Osteocyte (in vitro differentiated cells): ENCODE measurements at regions not wholly inside any gene's neighbourhood (a gene's known extent, or its start where the extent isn't known, plus 50 kb on each side); places are given as distances from the start of the nearest gene placed in this dataset.

ENCODE experiments used
- DNase-seq: peaks from one replicate; pipeline ENCODE4 v3.0.0; 2021; ENCODE audit warnings: mixed read lengths; ENCODE audit not compliant: unreplicated experiment; ENCODE audit errors: extremely low spot score
- H3K27ac Mint-ChIP-seq: one replicate; pipeline ENCODE4 v1.8.0; 2021; ENCODE audit warnings: mild to moderate bottlenecking, mixed read lengths; ENCODE audit not compliant: unreplicated experiment
- H3K27me3 Mint-ChIP-seq: one replicate; pipeline ENCODE4 v1.8.0; 2021; ENCODE audit warnings: mixed read lengths; ENCODE audit not compliant: unreplicated experiment
- H3K36me3 Mint-ChIP-seq: one replicate; pipeline ENCODE4 v1.8.0; 2021; ENCODE audit warnings: mixed read lengths; ENCODE audit not compliant: unreplicated experiment
- H3K4me1 Mint-ChIP-seq: one replicate; pipeline ENCODE4 v1.8.0; 2021; ENCODE audit warnings: mixed read lengths; ENCODE audit not compliant: unreplicated experiment
- H3K4me3 Mint-ChIP-seq: one replicate; pipeline ENCODE4 v1.8.0; 2021; ENCODE audit warnings: mild to moderate bottlenecking, moderate library complexity, mixed read lengths; ENCODE audit not compliant: unreplicated experiment
- H3K9me3 Mint-ChIP-seq: one replicate; pipeline ENCODE4 v1.8.0; 2021; ENCODE audit warnings: mixed read lengths; ENCODE audit not compliant: unreplicated experiment
- CTCF ChIP-seq: fragments of 200-600 bp; sonication (generic); IDR thresholded peaks from 2 replicates; pipeline ENCODE4 v1.5.0; 2021; ENCODE audit warnings: antibody characterized with exemption, mild to moderate bottlenecking, moderate library complexity

- no peaks in the 10 kb centered on the region for H3K9me3 Mint-ChIP-seq
- no peaks in the 10 kb centered on the region for H3K36me3 Mint-ChIP-seq
- no peak for DNase-seq
- no peak for TF ChIP-seq CTCF
- H3K4me1 Mint-ChIP-seq = peaks cover 2% of the 10 kb centered on the region
- H3K27me3 Mint-ChIP-seq = peaks cover 2% of the 10 kb centered on the region
- H3K27ac Mint-ChIP-seq = no peak overlapping the region
- H3K4me3 Mint-ChIP-seq = no peak overlapping the region
These were observed 309.0 kb downstream of the TFEC start for GRCh38 chr7:115721293-115722217.

- H3K27ac Mint-ChIP-seq = no peak overlapping the region
- H3K9me3 Mint-ChIP-seq = no peaks in the 10 kb centered on the region
- DNase-seq = no peak
- peaks cover 2% of the 10 kb centered on the region for H3K4me1 Mint-ChIP-seq
- peaks cover 2% of the 10 kb centered on the region for H3K27me3 Mint-ChIP-seq
- H3K4me3 Mint-ChIP-seq = no peak overlapping the region
- H3K36me3 Mint-ChIP-seq = no peaks in the 10 kb centered on the region
- TF ChIP-seq CTCF = no peak
These were observed 310.6 kb downstream of the TFEC start for GRCh38 chr7:115719963-115720362.

GRCh38 chr7:115709664-115710063 lies 320.9 kb downstream of the TFEC start:
- no peaks in the 10 kb centered on the region for H3K4me1 Mint-ChIP-seq
- no peaks in the 10 kb centered on the region for H3K9me3 Mint-ChIP-seq
- H3K36me3 Mint-ChIP-seq = no peaks in the 10 kb centered on the region
- no peak for TF ChIP-seq CTCF
- no peak overlapping the region for H3K4me3 Mint-ChIP-seq
- no peak for DNase-seq
- H3K27me3 Mint-ChIP-seq = no peaks in the 10 kb centered on the region
- no peak overlapping the region for H3K27ac Mint-ChIP-seq

- Mint-ChIP-seq H3K27me3 (no peaks in the 10 kb centered on the region), H3K27ac (no peak overlapping the region), H3K4me1 (no peaks in the 10 kb centered on the region), H3K36me3 (no peaks in the 10 kb centered on the region), H3K9me3 (no peaks in the 10 kb centered on the region), H3K4me3 (no peak overlapping the region)
- TF ChIP-seq CTCF = no peak
- DNase-seq = no peak
These were observed 322.6 kb downstream of the TFEC start for GRCh38 chr7:115708013-115708341.

- Mint-ChIP-seq H3K27me3 (no peaks in the 10 kb centered on the region), H3K4me1 (no peaks in the 10 kb centered on the region), H3K27ac (no peak overlapping the region), H3K9me3 (no peaks in the 10 kb centered on the region), H3K36me3 (no peaks in the 10 kb centered on the region), H3K4me3 (no peak overlapping the region)
- TF ChIP-seq CTCF = peak; percentile 45
- no peak for DNase-seq
These were observed 323.1 kb downstream of the TFEC start for GRCh38 chr7:115707258-115708012.
